ENCODE measurements at regions not wholly inside any gene's neighbourhood (a gene's known extent, or its start where the extent isn't known, plus 50 kb on each side); places are given as distances from the start of the nearest gene placed in this dataset.
A peak's percentile ranks its signal among the peaks of the same experiment; 100 is the strongest.
"Not testable (repeated sequence)": the region's sequence is repeated elsewhere in the genome, so short reads cannot be mapped to it uniquely, and the experiment has no call there.

DNA sequence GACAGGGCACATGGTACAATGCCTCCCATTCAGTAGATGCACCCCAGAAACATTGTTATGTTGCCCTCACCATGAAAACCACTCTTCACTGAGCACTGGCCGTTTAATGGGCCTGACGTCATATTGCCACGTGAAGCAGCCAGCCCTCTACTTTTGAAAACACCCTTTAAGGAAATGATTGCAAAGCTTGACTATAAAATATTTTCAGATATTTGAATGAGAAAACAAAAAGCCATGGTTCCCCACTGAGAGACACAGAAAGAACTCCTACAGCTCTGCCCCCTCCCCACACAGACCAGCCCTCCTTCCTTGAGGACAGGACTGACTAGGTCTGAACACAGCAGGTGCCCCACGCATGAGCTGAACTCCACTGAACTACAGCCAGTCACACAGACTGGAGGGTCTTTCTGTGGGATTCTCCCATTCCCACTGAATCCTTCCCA lies 349.1 kb downstream of the ANAPC1 start:
- Histone ChIP-seq H3K4me3 (no peak overlapping the region), H3K36me3 (no peaks in the 10 kb centered on the region), H3K27me3 (no peaks in the 10 kb centered on the region), H3K4me1 (peaks cover 0 to 19% (median 7%) of the 10 kb centered on the region in 3 donors), H3K27ac (peak overlapping the region in 2 of 4 donors; percentile 5 to 52), H3K9me3 (no peaks in the 10 kb centered on the region)
- no peak for DNase-seq
- peak in 1 of 4 donors; percentile 9 for TF ChIP-seq POLR2A (IDR thresholded peaks at IDR 0.05)
- TF ChIP-seq, protein P1, sequence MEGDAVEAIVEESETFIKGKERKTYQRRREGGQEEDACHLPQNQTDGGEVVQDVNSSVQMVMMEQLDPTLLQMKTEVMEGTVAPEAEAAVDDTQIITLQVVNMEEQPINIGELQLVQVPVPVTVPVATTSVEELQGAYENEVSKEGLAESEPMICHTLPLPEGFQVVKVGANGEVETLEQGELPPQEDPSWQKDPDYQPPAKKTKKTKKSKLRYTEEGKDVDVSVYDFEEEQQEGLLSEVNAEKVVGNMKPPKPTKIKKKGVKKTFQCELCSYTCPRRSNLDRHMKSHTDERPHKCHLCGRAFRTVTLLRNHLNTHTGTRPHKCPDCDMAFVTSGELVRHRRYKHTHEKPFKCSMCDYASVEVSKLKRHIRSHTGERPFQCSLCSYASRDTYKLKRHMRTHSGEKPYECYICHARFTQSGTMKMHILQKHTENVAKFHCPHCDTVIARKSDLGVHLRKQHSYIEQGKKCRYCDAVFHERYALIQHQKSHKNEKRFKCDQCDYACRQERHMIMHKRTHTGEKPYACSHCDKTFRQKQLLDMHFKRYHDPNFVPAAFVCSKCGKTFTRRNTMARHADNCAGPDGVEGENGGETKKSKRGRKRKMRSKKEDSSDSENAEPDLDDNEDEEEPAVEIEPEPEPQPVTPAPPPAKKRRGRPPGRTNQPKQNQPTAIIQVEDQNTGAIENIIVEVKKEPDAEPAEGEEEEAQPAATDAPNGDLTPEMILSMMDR (IDR thresholded peaks at IDR 0.05), result no peak
- WGBS, 2 donors, result 42 to 60% methylated on average over 4 of the region's 4 CpGs
- intact Hi-C loops (cut with DNase I), result no loop called here

DNA sequence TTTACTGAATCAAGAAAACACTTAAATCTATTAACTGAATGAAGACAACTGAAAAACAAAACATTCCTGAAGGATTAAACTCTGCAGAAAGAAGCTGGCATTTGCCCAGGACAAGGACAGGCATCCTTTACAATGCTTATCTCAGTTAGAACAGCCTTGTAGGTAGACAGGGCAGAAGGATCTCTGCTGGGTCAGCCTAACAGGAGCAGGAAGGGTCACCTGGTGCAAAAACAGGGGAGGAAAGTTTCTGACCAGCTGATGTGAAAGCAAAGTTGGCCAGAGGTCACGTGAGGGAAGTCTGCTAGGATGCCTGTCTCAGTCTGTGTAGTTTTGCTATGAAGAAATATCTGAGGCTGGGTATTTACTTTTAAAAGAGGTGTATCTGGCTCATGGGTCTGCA lies 348.6 kb downstream of the ANAPC1 start:
- 46 to 53% methylated on average over 1 of the region's 1 CpG for WGBS, 2 donors
- Histone ChIP-seq H3K27me3 (no peaks in the 10 kb centered on the region), H3K4me1 (peaks cover 0 to 19% (median 7%) of the 10 kb centered on the region in 3 donors), H3K4me3 (no peak overlapping the region), H3K36me3 (no peaks in the 10 kb centered on the region), H3K27ac (peak overlapping the region in 2 of 4 donors; percentile 5 to 52), H3K9me3 (no peaks in the 10 kb centered on the region)
- intact Hi-C loops (cut with DNase I), result no loop called here
- DNase-seq, result no peak
- TF ChIP-seq, protein P1 (IDR thresholded peaks at IDR 0.05), result no peak

DNA sequence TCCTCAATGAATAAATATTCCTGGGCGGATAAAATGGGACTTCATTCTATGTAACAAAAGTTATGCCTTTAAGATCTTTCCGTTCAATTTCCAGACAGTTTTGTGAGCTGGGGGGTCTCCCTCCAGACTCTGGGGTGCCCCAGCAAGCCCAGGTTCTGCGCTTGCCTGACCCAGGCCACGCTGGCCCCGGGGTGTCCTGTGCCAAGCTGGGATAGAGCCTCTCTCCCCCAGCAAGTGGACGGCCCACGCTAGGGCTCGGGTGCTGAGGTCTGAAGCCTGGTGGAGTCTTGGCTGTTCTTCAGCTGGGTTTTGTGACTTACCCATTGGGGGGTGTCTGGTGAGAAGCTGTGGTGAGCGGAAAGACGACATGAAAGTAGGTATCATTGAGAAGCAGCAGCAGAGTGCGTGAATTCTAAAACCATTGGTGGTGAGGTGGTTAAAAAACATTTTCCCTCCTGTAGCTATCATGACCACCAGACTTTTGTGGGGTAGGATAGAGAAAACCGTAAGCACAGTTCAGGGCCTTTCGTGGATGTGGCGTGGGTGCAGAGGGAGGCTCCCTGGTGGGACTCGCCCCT lies 346.8 kb downstream of the ANAPC1 start:
- Histone ChIP-seq H3K4me1 (peaks cover 0 to 19% (median 7%) of the 10 kb centered on the region in 3 donors), H3K27me3 (no peaks in the 10 kb centered on the region), H3K36me3 (no peaks in the 10 kb centered on the region), H3K9me3 (no peaks in the 10 kb centered on the region), H3K27ac (no peak overlapping the region), H3K4me3 (no peak overlapping the region)
- intact Hi-C loops (cut with DNase I), result no loop called here
- WGBS, 2 donors, result 94 to 97% methylated on average over 11 to 15 of the region's 15 CpGs
- no peak for DNase-seq
- TF ChIP-seq, protein P1 (IDR thresholded peaks at IDR 0.05), result no peak
- TF ChIP-seq POLR2A (IDR thresholded peaks at IDR 0.05), result no peak

DNA sequence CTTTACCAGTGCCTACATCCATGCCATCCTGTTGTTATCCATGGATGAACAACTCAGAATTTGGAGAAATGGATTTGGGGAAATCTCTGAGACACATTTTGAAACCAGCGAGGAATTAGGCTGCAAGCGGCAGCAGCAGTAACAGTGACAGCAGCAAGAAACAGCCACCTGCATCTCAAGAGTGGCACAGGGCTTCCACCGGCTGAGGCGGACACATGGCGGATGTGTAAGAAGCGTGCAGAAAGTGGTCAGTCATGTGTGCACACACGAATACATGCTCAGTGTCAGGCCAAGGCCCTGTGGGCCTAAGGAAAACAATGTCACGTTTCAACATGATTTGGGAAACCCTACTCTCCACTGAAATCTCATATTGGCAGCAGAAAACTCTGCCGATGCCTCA lies 344.0 kb downstream of the ANAPC1 start:
- H3K9me3 ChIP-seq; intact Hi-C loops (cut with DNase I); H3K27ac ChIP-seq; H3K36me3 ChIP-seq; H3K27me3 ChIP-seq; DNase-seq; H3K4me3 ChIP-seq; H3K4me1 ChIP-seq: not testable (repeated sequence)
- no CpG with 5 or more reads among the region's 9 CpGs for WGBS, 2 donors

DNA sequence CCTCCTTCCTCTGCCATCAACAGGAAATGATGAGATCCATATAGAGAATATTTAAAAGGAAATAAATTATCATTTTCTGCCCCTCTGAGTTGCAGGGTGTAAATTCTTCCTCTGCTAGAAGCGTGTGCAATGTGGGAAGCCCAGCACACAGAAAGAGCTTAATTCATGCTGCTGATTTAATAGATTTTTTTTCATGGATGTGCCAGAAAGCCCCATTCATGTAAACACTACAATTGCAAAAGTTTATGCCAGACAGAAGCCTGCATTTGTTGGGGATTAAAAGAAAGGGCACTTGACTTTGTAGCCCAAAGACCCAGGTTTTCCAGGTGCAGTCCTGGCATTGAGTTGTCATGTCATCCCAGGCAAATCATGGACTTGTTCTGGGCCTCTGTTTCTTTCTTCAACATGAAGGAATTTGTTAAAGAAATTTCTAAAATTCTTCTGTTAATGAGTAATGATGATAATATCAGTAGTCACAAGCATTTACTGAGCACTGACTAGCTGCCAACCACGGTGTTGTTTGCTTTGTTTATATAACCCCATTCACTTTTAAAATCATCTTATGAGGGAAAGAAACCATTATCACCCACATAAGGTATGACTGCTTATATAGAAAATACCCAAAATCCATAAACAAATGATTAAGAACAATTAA lies 341.7 kb downstream of the ANAPC1 start:
- DNase-seq; H3K36me3 ChIP-seq; H3K4me3 ChIP-seq; H3K9me3 ChIP-seq; H3K27me3 ChIP-seq; intact Hi-C loops (cut with DNase I); H3K4me1 ChIP-seq; H3K27ac ChIP-seq: not testable (repeated sequence)
- 15 to 22% methylated on average over 1 of the region's 2 CpGs for WGBS, 2 donors

DNA sequence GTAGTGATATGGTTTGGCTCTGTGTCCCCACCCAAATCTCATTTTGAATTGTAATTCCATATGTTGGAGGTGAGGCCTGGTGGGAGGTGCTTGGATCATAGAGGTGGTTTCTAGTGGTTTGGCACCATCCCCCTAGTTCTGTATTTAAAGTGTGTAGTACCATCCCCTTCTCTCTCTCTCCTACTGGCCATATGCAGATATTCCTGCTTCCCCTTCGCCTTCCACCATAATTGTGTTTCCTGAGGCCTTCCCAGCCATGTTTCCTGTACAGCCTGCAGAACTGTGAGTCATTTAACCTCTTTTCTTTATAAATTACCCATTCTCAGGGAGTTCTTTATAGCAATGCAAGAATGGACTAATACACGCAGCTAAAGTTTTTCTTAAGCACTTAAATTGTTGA lies 340.0 kb downstream of the ANAPC1 start:
- H3K4me1 ChIP-seq; H3K36me3 ChIP-seq; H3K4me3 ChIP-seq; H3K27ac ChIP-seq; H3K27me3 ChIP-seq; DNase-seq; intact Hi-C loops (cut with DNase I); H3K9me3 ChIP-seq: not testable (repeated sequence)
- no CpG with 5 or more reads among the region's 2 CpGs for WGBS, 2 donors

DNA sequence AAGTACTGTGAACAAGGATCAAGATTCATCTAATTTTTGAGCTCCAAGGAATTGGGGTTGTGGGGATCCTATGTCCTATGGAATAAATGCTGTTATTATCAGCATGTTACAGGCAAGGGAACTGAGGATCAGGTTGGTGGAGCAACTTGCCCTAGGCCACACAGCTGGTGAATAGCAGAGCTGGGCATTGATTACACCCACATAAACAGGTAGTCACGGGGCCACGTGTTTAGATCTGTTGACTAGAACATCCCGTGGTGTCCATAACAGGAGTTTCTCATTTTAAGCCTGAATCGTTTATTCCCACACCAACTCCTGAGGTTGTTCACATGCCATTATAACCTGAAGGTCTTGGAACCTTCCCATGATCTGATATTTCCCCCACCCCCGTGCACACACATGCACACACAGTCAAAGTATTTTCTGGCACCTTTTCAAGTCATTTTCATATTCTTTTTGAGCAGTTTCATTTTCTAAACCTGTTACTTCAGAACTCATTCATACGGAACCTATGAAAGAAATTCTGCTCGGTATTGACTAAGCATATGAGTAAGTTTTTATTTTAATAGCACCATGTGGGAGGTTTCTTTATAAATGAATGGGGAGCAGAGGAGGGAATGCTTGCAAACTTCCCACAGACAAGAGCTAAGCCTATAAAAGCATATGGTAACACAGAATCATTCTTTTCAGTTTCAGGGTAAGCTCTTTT lies 338.1 kb downstream of the ANAPC1 start:
- H3K4me3 ChIP-seq; H3K27me3 ChIP-seq; H3K9me3 ChIP-seq; DNase-seq; H3K36me3 ChIP-seq; H3K27ac ChIP-seq; intact Hi-C loops (cut with DNase I); H3K4me1 ChIP-seq: not testable (repeated sequence)
- no CpG with 5 or more reads among the region's 7 CpGs for WGBS, 2 donors

DNA sequence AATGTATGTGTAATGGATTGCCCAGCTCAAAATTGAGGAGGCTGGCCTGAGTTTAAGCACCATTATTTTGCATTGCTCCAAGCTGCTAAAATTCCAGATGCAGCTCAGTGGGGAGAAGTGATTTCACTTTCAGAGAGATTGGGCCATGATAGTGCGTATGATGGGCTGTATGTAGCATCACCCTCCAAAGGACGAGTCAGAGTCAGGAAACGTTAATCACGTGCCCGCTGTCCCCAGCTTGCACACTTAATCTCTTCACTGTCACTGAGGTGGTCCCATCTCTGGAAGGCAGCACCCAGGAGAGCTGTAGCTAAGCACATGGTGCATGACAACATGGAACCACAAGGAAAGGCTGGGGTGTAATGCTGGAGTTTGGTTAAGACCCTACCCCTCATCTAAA lies 337.4 kb downstream of the ANAPC1 start:
- H3K4me1 ChIP-seq; DNase-seq; intact Hi-C loops (cut with DNase I); H3K4me3 ChIP-seq; H3K36me3 ChIP-seq; H3K27ac ChIP-seq; H3K27me3 ChIP-seq; H3K9me3 ChIP-seq: not testable (repeated sequence)
- WGBS, 2 donors, result no CpG with 5 or more reads among the region's 5 CpGs

DNA sequence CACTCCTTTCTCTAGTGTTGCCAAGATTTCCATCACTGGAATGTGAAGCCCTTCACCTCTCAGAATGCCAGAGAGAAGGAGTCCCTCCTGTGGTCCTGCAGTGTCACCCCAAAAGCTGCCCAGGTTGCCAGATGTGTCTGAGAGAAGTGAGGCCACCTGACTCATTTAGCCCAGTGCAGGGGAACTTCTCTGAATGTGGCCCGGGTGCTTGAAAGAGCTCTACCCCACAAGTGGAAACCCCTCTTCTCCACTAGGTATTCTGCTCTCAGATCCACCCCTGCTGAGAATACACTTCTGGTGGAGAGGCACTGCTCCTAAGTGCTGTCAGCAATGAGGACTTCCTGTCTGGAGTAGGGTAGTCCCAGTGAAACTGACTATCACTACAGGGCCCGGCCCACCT lies 334.8 kb downstream of the ANAPC1 start:
- H3K36me3 ChIP-seq; DNase-seq; H3K4me3 ChIP-seq; H3K27ac ChIP-seq; H3K9me3 ChIP-seq; H3K27me3 ChIP-seq; H3K4me1 ChIP-seq; intact Hi-C loops (cut with DNase I): not testable (repeated sequence)
- WGBS, 2 donors, result no CpG with 5 or more reads among the region's 2 CpGs

DNA sequence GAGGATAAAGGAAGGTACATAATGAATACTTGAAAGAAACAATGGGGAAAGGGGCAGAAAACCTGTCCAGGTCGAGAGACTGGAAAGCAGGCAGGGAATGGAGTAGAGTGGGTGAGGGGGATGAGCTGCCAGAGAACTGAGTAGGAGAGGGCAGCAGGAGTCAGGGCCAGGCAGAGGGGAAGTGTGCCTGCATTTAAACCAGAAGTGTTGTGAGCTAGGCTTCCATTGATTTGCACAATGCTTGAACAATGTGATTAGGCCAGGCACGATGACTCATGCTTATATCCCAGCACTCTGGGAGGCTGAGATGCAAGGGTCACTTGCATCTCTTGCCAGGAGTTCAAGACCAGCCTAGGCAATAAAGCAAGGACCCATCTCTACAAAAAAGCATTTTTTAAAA lies 332.6 kb downstream of the ANAPC1 start:
- DNase-seq; H3K36me3 ChIP-seq; H3K27ac ChIP-seq; intact Hi-C loops (cut with DNase I); H3K4me3 ChIP-seq; H3K27me3 ChIP-seq; H3K9me3 ChIP-seq; H3K4me1 ChIP-seq: not testable (repeated sequence)
- 18 to 25% methylated on average over 1 of the region's 2 CpGs for WGBS, 2 donors

Data from esophagus squamous epithelium (tissue), 5 donors.